ENCODE measurements at regions not wholly inside any gene's neighbourhood (a gene's known extent, or its start where the extent isn't known, plus 50 kb on each side); places are given as distances from the start of the nearest gene placed in this dataset.

DNA sequence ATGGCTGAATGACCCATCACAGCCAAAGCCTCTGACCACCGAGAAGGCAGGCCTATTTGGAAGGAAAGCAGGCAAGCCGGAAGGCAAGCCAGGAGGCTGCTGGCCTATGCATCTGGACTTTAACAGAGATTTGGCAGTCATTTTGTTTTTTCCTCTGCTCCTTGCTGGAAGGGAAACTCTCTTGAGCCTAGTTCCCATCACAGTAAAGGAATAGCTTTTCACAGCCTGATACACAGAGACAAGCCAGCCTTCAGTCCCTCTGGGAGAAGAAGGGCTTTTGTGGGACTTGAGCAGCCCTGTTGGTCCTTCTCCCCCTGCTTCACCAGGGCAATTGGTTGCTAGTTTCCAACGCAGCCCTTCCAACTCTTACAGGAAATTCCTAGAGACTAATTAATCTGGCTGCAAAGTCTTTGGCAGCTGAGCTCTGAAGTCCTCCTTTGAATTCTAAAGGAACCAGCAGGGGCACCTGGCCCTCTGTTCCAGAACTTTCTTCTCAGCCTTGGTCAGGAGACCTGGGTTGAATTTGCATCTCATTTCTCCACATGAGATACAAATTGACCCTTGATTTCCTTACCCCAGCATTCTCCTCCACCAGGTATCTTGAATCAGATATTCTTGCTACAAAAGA is 157.3 kb upstream of the EPB41L4A start:
- Histone ChIP-seq H3K4me1 (ENCODE audit: insufficient read depth, low read length, poor library complexity, severe bottlenecking) (no peaks in the 10 kb centered on the region), H3K9me2 (ENCODE audit: insufficient read depth, low read length) (no peaks in the 10 kb centered on the region), H3K27ac (ENCODE audit: low read depth, low read length, poor library complexity, severe bottlenecking) (no peak overlapping the region), H3K9me3 (ENCODE audit: low read length) (no peaks in the 10 kb centered on the region), H3K4me2 (ENCODE audit: low read length) (no peak overlapping the region), H4K20me1 (ENCODE audit: insufficient read depth, low read length) (no peaks in the 10 kb centered on the region), H3K4me3 (ENCODE audit: low read depth, low read length, poor library complexity, severe bottlenecking) (no peak overlapping the region), H3K36me3 (ENCODE audit: insufficient read depth, low read length) (no peaks in the 10 kb centered on the region), H3K79me2 (ENCODE audit: insufficient read depth, low read depth, low read length) (no peaks in the 10 kb centered on the region), H2AFZ (ENCODE audit: low read length) (no peak overlapping the region)
- CTCF ChIA-PET (ENCODE audit: unreplicated experiment): no interaction called here
- POLR2A ChIA-PET: no interaction called here
- no TSS peak for BruUV-seq (replicated peaks)
- DNase-seq (ENCODE audit: low spot score): no peak
- TF ChIP-seq EZH2phosphoT487 (IDR thresholded peaks at IDR 0.05; ENCODE audit: borderline replicate concordance, low read depth, low read length): no peak
- TF ChIP-seq, protein P1, sequence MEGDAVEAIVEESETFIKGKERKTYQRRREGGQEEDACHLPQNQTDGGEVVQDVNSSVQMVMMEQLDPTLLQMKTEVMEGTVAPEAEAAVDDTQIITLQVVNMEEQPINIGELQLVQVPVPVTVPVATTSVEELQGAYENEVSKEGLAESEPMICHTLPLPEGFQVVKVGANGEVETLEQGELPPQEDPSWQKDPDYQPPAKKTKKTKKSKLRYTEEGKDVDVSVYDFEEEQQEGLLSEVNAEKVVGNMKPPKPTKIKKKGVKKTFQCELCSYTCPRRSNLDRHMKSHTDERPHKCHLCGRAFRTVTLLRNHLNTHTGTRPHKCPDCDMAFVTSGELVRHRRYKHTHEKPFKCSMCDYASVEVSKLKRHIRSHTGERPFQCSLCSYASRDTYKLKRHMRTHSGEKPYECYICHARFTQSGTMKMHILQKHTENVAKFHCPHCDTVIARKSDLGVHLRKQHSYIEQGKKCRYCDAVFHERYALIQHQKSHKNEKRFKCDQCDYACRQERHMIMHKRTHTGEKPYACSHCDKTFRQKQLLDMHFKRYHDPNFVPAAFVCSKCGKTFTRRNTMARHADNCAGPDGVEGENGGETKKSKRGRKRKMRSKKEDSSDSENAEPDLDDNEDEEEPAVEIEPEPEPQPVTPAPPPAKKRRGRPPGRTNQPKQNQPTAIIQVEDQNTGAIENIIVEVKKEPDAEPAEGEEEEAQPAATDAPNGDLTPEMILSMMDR (conservative IDR thresholded peaks at IDR 0.05; ENCODE audit: low read length): no peak
- intact Hi-C loops (cut with micrococcal nuclease; ENCODE audit: unreplicated experiment): no loop called here

DNA sequence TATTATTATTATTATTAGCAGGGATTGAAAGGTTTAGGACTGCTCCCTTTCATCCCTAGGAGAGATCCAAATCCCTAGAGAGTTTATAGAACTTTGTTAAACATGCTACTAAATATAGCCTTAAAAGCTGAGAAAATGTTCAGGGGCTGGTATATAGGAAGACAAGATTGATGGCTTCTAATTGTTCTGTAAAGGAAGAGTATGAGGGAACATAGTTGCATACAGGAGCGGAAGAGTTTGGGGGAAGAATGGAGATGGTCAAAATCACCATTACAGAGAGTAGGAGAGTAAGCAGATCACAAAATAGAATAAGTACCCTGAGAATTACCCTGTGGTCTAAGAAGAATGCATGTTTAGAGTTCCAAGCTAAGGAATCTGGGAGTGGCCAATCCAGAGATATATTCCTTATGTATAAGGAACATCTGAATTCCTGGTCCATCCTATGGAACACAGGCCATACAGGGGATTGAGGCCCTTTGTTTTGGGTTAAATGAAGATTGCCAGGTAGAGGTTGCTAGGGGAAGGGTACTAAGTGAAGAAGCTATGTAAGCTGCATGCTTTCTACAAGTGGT is 158.0 kb upstream of the APC start:
- intact Hi-C loops (cut with micrococcal nuclease; ENCODE audit: unreplicated experiment): no loop called here
- no peak overlapping the region for H3K27ac ChIP-seq (ENCODE audit: low read depth, low read length, poor library complexity, severe bottlenecking)
- no peaks in the 10 kb centered on the region for H3K36me3 ChIP-seq (ENCODE audit: insufficient read depth, low read length)
- no peak for DNase-seq (ENCODE audit: low spot score)
- TF ChIP-seq, protein P1 (conservative IDR thresholded peaks at IDR 0.05; ENCODE audit: low read length): no peak
- no peak for TF ChIP-seq EZH2phosphoT487 (IDR thresholded peaks at IDR 0.05; ENCODE audit: borderline replicate concordance, low read depth, low read length)
- H3K4me3 ChIP-seq (ENCODE audit: low read depth, low read length, poor library complexity, severe bottlenecking): no peak overlapping the region
- no peaks in the 10 kb centered on the region for H3K4me1 ChIP-seq (ENCODE audit: insufficient read depth, low read length, poor library complexity, severe bottlenecking)
- no peaks in the 10 kb centered on the region for H3K9me2 ChIP-seq (ENCODE audit: insufficient read depth, low read length)
- no peaks in the 10 kb centered on the region for H3K79me2 ChIP-seq (ENCODE audit: insufficient read depth, low read depth, low read length)
- H3K9me3 ChIP-seq (ENCODE audit: low read length): no peaks in the 10 kb centered on the region
- H4K20me1 ChIP-seq (ENCODE audit: insufficient read depth, low read length): no peaks in the 10 kb centered on the region
- CTCF ChIA-PET (ENCODE audit: unreplicated experiment): no interaction called here
- no peak overlapping the region for H3K4me2 ChIP-seq (ENCODE audit: low read length)
- BruUV-seq (replicated peaks): no TSS peak
- POLR2A ChIA-PET: interaction anchor here (3.8 kb wide), 1 partner anchor 14 kb away, joined by 12 read pairs; no protein-coding TSS in a partner anchor
- no peak overlapping the region for H2AFZ ChIP-seq (ENCODE audit: low read length)

DNA sequence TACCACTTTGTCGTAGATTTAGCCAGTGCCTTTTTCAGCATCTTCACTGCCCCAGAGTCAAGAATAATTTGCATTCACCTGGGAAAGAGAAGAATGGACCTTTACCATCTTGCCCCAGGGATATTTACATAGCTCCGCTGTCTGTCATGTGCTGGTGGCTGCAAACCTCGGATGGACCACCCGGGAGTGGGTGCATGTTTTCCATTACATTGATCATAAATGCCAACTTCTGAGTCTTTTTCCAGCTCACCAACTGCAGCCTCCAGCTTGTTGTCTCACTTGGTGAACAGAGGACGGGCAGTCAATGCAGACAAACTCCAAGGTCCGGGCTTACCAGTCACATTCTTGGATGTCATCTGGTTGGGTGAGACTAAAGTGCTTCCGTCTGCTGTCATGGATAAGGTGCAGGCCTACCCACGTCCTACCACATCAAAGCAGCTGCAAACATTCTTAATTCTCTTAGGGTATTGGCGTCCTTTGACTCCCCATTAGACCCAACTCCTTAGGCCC is 155.8 kb upstream of the APC start:
- H3K27ac ChIP-seq (ENCODE audit: low read depth, low read length, poor library complexity, severe bottlenecking): no peak overlapping the region
- no peaks in the 10 kb centered on the region for H3K36me3 ChIP-seq (ENCODE audit: insufficient read depth, low read length)
- DNase-seq (ENCODE audit: low spot score): no peak
- BruUV-seq (replicated peaks): no TSS peak
- no peaks in the 10 kb centered on the region for H3K4me1 ChIP-seq (ENCODE audit: insufficient read depth, low read length, poor library complexity, severe bottlenecking)
- no peaks in the 10 kb centered on the region for H4K20me1 ChIP-seq (ENCODE audit: insufficient read depth, low read length)
- TF ChIP-seq, protein P1 (conservative IDR thresholded peaks at IDR 0.05; ENCODE audit: low read length): no peak
- no peak for TF ChIP-seq EZH2phosphoT487 (IDR thresholded peaks at IDR 0.05; ENCODE audit: borderline replicate concordance, low read depth, low read length)
- POLR2A ChIA-PET: interaction anchor here (0.5 to 3.8 kb wide), 4 partner anchors 12 to 101 kb away, joined by 3 to 12 read pairs (median 4); no protein-coding TSS in a partner anchor
- H3K4me2 ChIP-seq (ENCODE audit: low read length): no peak overlapping the region
- H3K9me3 ChIP-seq (ENCODE audit: low read length): no peaks in the 10 kb centered on the region
- intact Hi-C loops (cut with micrococcal nuclease; ENCODE audit: unreplicated experiment): no loop called here
- no peak overlapping the region for H2AFZ ChIP-seq (ENCODE audit: low read length)
- no peaks in the 10 kb centered on the region for H3K9me2 ChIP-seq (ENCODE audit: insufficient read depth, low read length)
- no peaks in the 10 kb centered on the region for H3K79me2 ChIP-seq (ENCODE audit: insufficient read depth, low read depth, low read length)
- CTCF ChIA-PET (ENCODE audit: unreplicated experiment): no interaction called here
- H3K4me3 ChIP-seq (ENCODE audit: low read depth, low read length, poor library complexity, severe bottlenecking): no peak overlapping the region

Data from OCI-LY7 (cell line).